Activated T-cell treated with anti-CD3 and anti-CD28 coated beads for 48 hours (primary cell): ENCODE measurements at regions not wholly inside any gene's neighbourhood (a gene's known extent, or its start where the extent isn't known, plus 50 kb on each side); places are given as distances from the start of the nearest gene placed in this dataset.

Experiments
- DNase-seq: peaks from one replicate; pipeline ENCODE4 v3.0.0-alpha.2; 2020; ENCODE audit warnings: low read depth

GRCh38 chr5:171603591-171603990 lies 182.0 kb upstream of the SMIM23 start:
- DNase-seq: no peak

- DNase-seq: no peak
Measured at GRCh38 chr5:171604195-171604594, 181.4 kb upstream of the SMIM23 start.

GRCh38 chr5:171606414-171607024 lies 179.1 kb upstream of the SMIM23 start:
- no peak for DNase-seq

- no peak for DNase-seq
Measured at GRCh38 chr5:171607863-171608262, 177.8 kb upstream of the SMIM23 start.

- no peak for DNase-seq
Measured at GRCh38 chr5:171609806-171610452, 175.7 kb upstream of the SMIM23 start.

GRCh38 chr5:171610686-171611085 lies 174.9 kb upstream of the SMIM23 start:
- DNase-seq: no peak

GRCh38 chr5:171612749-171613148 lies 172.9 kb upstream of the SMIM23 start:
- DNase-seq: no peak

- no peak for DNase-seq
Measured at GRCh38 chr5:171614511-171614910, 171.1 kb upstream of the SMIM23 start.

- no peak for DNase-seq
Measured at GRCh38 chr5:171614971-171615653, 170.5 kb upstream of the SMIM23 start.

- DNase-seq: no peak
Measured at GRCh38 chr5:171615705-171616640, 169.6 kb upstream of the SMIM23 start.

- DNase-seq: no peak
Measured at GRCh38 chr5:171617266-171617665, 168.4 kb upstream of the SMIM23 start.

GRCh38 chr5:171617817-171618591 lies 167.6 kb upstream of the SMIM23 start:
- DNase-seq: no peak

- DNase-seq: no peak
Measured at GRCh38 chr5:171619196-171619595, 166.4 kb upstream of the SMIM23 start.

- DNase-seq: no peak
Measured at GRCh38 chr5:171619744-171620143, 165.9 kb upstream of the SMIM23 start.

GRCh38 chr5:171622010-171622409 lies 163.6 kb upstream of the SMIM23 start:
- DNase-seq: no peak

- DNase-seq: no peak
Measured at GRCh38 chr5:171623107-171623506, 162.5 kb upstream of the SMIM23 start.

GRCh38 chr5:171623551-171624097 lies 162.0 kb upstream of the SMIM23 start:
- no peak for DNase-seq

- no peak for DNase-seq
Measured at GRCh38 chr5:171624396-171624795, 161.2 kb upstream of the SMIM23 start.

GRCh38 chr5:171625646-171626045 lies 160.0 kb upstream of the SMIM23 start:
- DNase-seq: no peak

- no peak for DNase-seq
Measured at GRCh38 chr5:171627936-171628632, 157.5 kb upstream of the SMIM23 start.

- no peak for DNase-seq
Measured at GRCh38 chr5:171628633-171628974, 157.0 kb upstream of the SMIM23 start.
